ENCODE measurements at regions not wholly inside any gene's neighbourhood (a gene's known extent, or its start where the extent isn't known, plus 50 kb on each side); places are given as distances from the start of the nearest gene placed in this dataset.

- H3K27ac ChIP-seq: no peak overlapping the region
- peaks cover 0 to 28% (median 7%) of the 10 kb centered on the region in 4 donors for H3K4me1 ChIP-seq
- no peak for TF ChIP-seq CTCF (IDR thresholded peaks at IDR 0.05)
- H3K4me3 ChIP-seq: no peak overlapping the region
- DNase-seq: no peak
- H3K9me3 ChIP-seq: no peaks in the 10 kb centered on the region
- no peaks in the 10 kb centered on the region for H3K27me3 ChIP-seq
- H3K36me3 ChIP-seq: no peaks in the 10 kb centered on the region
- intact Hi-C loops (cut with DNase I; ENCODE audit: low total_unique reads): no loop called here
These were observed 102.1 kb upstream of the MLIP start for GRCh38 chr6:54009052-54009654.

- peak overlapping the region; percentile 32 to 34 for H3K4me3 ChIP-seq
- DNase-seq: no peak
- no peaks in the 10 kb centered on the region for H3K9me3 ChIP-seq
- H3K4me1 ChIP-seq: peaks cover 0 to 28% (median 7%) of the 10 kb centered on the region in 4 donors
- H3K27me3 ChIP-seq: no peaks in the 10 kb centered on the region
- no peaks in the 10 kb centered on the region for H3K36me3 ChIP-seq
- intact Hi-C loops (cut with DNase I; ENCODE audit: low total_unique reads): no loop called here
- no peak for TF ChIP-seq CTCF (IDR thresholded peaks at IDR 0.05)
- peak overlapping the region; percentile 56 to 71 for H3K27ac ChIP-seq
These were observed 100.6 kb upstream of the MLIP start for GRCh38 chr6:54010340-54011276.

- H3K9me3 ChIP-seq: no peaks in the 10 kb centered on the region
- peaks cover 0 to 28% (median 7%) of the 10 kb centered on the region in 4 donors for H3K4me1 ChIP-seq
- intact Hi-C loops (cut with DNase I; ENCODE audit: low total_unique reads): no loop called here
- no peak for TF ChIP-seq CTCF (IDR thresholded peaks at IDR 0.05)
- H3K27me3 ChIP-seq: no peaks in the 10 kb centered on the region
- DNase-seq: no peak
- peak overlapping the region; percentile 32 to 34 for H3K4me3 ChIP-seq
- no peaks in the 10 kb centered on the region for H3K36me3 ChIP-seq
- peak overlapping the region; percentile 56 to 71 for H3K27ac ChIP-seq
These were observed 100.0 kb upstream of the MLIP start for GRCh38 chr6:54011277-54011648.

- intact Hi-C loops (cut with DNase I; ENCODE audit: low total_unique reads): no loop called here
- Histone ChIP-seq H3K9me3 (no peaks in the 10 kb centered on the region), H3K4me1 (peaks cover 0 to 28% (median 7%) of the 10 kb centered on the region in 4 donors), H3K27me3 (no peaks in the 10 kb centered on the region), H3K36me3 (no peaks in the 10 kb centered on the region), H3K27ac (no peak overlapping the region), H3K4me3 (no peak overlapping the region)
- DNase-seq: no peak
- no peak for TF ChIP-seq CTCF (IDR thresholded peaks at IDR 0.05)
These were observed 97.3 kb upstream of the MLIP start for GRCh38 chr6:54013966-54014365.

- Histone ChIP-seq H3K4me3 (no peak overlapping the region), H3K27me3 (no peaks in the 10 kb centered on the region), H3K27ac (no peak overlapping the region), H3K4me1 (peaks cover 0 to 26% (median 7%) of the 10 kb centered on the region in 4 donors), H3K36me3 (no peaks in the 10 kb centered on the region), H3K9me3 (no peaks in the 10 kb centered on the region)
- intact Hi-C loops (cut with DNase I; ENCODE audit: low total_unique reads): no loop called here
- no peak for TF ChIP-seq CTCF (IDR thresholded peaks at IDR 0.05)
- no peak for DNase-seq
These were observed 96.8 kb upstream of the MLIP start for GRCh38 chr6:54014440-54014839.

Data from tibial artery (tissue), 4 donors.